ENCODE measurements at regions not wholly inside any gene's neighbourhood (a gene's known extent, or its start where the extent isn't known, plus 50 kb on each side); places are given as distances from the start of the nearest gene placed in this dataset.
"Not testable (repeated sequence)": the region's sequence is repeated elsewhere in the genome, so short reads cannot be mapped to it uniquely, and the experiment has no call there.

GRCh38 chr7:68205826-68206225 is 1209.2 kb downstream of the TYW1 start:
- no peak for DNase-seq

GRCh38 chr7:68206946-68207485 is 1210.4 kb downstream of the TYW1 start:
- no peak for DNase-seq

- no peak for DNase-seq
Measured at GRCh38 chr7:68207676-68208075, 1211.0 kb downstream of the TYW1 start.

GRCh38 chr7:68209486-68209885 is 1212.9 kb downstream of the TYW1 start:
- DNase-seq: no peak

GRCh38 chr7:68213838-68214237 is 1217.2 kb downstream of the TYW1 start:
- DNase-seq: no peak

- DNase-seq: no peak
Measured at GRCh38 chr7:68216051-68216450, 1219.4 kb downstream of the TYW1 start.

- no peak for DNase-seq
Measured at GRCh38 chr7:68217426-68217825, 1220.8 kb downstream of the TYW1 start.

- DNase-seq: no peak
Measured at GRCh38 chr7:68218461-68218860, 1221.8 kb downstream of the TYW1 start.

GRCh38 chr7:68222311-68222710 is 1225.7 kb downstream of the TYW1 start:
- DNase-seq: no peak

GRCh38 chr7:68224041-68224741 is 1227.6 kb downstream of the TYW1 start:
- no peak for DNase-seq

GRCh38 chr7:68231011-68231410 is 1234.4 kb downstream of the TYW1 start:
- not testable (repeated sequence) for DNase-seq

GRCh38 chr7:68235937-68236336 is 1239.3 kb downstream of the TYW1 start:
- DNase-seq: no peak

- no peak for DNase-seq
Measured at GRCh38 chr7:68238204-68238805, 1241.7 kb downstream of the TYW1 start.

GRCh38 chr7:68243128-68243527 is 1246.5 kb downstream of the TYW1 start:
- no peak for DNase-seq

GRCh38 chr7:68244389-68244788 is 1247.8 kb downstream of the TYW1 start:
- no peak for DNase-seq

- DNase-seq: no peak
Measured at GRCh38 chr7:68245688-68246087, 1249.1 kb downstream of the TYW1 start.

- peak; percentile 41 for DNase-seq
Measured at GRCh38 chr7:68246189-68246633, 1249.6 kb downstream of the TYW1 start.

- DNase-seq: no peak
Measured at GRCh38 chr7:68247126-68247525, 1250.5 kb downstream of the TYW1 start.

GRCh38 chr7:68247571-68247970 is 1250.9 kb downstream of the TYW1 start:
- no peak for DNase-seq

- DNase-seq: no peak
Measured at GRCh38 chr7:68248973-68249372, 1252.3 kb downstream of the TYW1 start.

- no peak for DNase-seq
Measured at GRCh38 chr7:68249611-68250010, 1253.0 kb downstream of the TYW1 start.

GRCh38 chr7:68250143-68250542 is 1253.5 kb downstream of the TYW1 start:
- no peak for DNase-seq

GRCh38 chr7:68254815-68255214 is 1258.2 kb downstream of the TYW1 start:
- DNase-seq: not testable (repeated sequence)

- no peak for DNase-seq
Measured at GRCh38 chr7:68256295-68256694, 1259.7 kb downstream of the TYW1 start.

- no peak for DNase-seq
Measured at GRCh38 chr7:68258609-68259008, 1262.0 kb downstream of the TYW1 start.
